Cardiac muscle cell (in vitro differentiated cells and primary cell): ENCODE measurements at regions not wholly inside any gene's neighbourhood (a gene's known extent, or its start where the extent isn't known, plus 50 kb on each side); places are given as distances from the start of the nearest gene placed in this dataset.
"Not testable (repeated sequence)": the region's sequence is repeated elsewhere in the genome, so short reads cannot be mapped to it uniquely, and the experiment has no call there.

Experiments used
- DNase-seq, 2 donors: peaks; one replicate each; pipeline versions ENCODE4 v3.0.0 to v3.0.0-alpha.2; 2010 to 2017; ENCODE audit warnings: low read depth in 1 of 2, low spot score in 1 of 2
- H3K27ac ChIP-seq: fragments of 200-600 bp; sonication (generic); 2 replicates; pipeline ENCODE4 v1.5.1; 2016
- H3K27me3 ChIP-seq: fragments of 200-600 bp; sonication (generic); 2 replicates; pipeline ENCODE4 v1.6.0; 2016; ENCODE audit warnings: control low read depth
- H3K36me3 ChIP-seq: fragments of 200-600 bp; sonication (generic); 2 replicates; pipeline ENCODE4 v1.5.1; 2016; ENCODE audit warnings: control low read depth
- H3K4me1 ChIP-seq: fragments of 200-600 bp; sonication (generic); 2 replicates; pipeline ENCODE4 v1.8.1; 2017; ENCODE audit warnings: low read depth, mild to moderate bottlenecking, mixed run types
- H3K4me3 ChIP-seq: fragments of 200-600 bp; sonication (generic); 2 replicates; pipeline ENCODE4 v1.5.1; 2016; ENCODE audit warnings: mild to moderate bottlenecking
- H3K9me3 ChIP-seq: fragments of 200-600 bp; sonication (generic); 2 replicates; pipeline ENCODE4 v1.5.1; 2017; ENCODE audit warnings: low read depth, mild to moderate bottlenecking, control low read depth
- CTCF ChIP-seq: IDR thresholded peaks from 2 replicates; pipeline ENCODE4 v1.5.1; 2012; ENCODE audit warnings: low read depth, mild to moderate bottlenecking, low read length

- DNase-seq, result no peak
- H3K36me3 ChIP-seq, result no peaks in the 10 kb centered on the region
These were observed 553.3 kb upstream of the USP24 start for GRCh38 chr1:55768327-55768952.

DNA sequence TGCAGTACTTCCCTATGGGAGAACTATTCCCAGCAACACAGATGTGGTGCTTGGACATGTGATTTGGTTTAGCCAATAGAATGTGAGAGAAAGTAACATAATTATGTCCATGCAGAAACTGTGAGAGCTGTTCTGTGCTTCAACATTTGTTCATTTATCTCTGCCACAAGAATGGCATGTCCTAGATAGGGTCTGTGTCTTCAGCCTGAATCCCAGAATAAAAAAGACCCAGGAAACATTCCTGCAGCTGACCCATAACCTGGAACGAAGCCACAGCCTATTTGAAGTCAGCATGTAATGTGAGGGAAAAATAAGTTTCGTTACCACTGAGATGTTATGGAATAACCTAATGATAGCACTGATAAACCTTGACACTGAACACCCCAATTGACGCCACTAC is 552.0 kb upstream of the USP24 start:
- Histone ChIP-seq H3K9me3 (no peaks in the 10 kb centered on the region), H3K27ac (no peak overlapping the region), H3K4me3 (no peak overlapping the region), H3K27me3 (no peaks in the 10 kb centered on the region), H3K36me3 (no peaks in the 10 kb centered on the region), H3K4me1 (no peaks in the 10 kb centered on the region)
- DNase-seq, result no peak
- TF ChIP-seq CTCF, result no peak

More at GRCh38 chr1:55768327-55768952, 553.3 kb upstream of the USP24 start:
- no peak for TF ChIP-seq CTCF
- Histone ChIP-seq H3K27ac (no peak overlapping the region), H3K9me3 (peaks cover 2% of the 10 kb centered on the region), H3K4me1 (no peaks in the 10 kb centered on the region), H3K4me3 (no peak overlapping the region), H3K27me3 (no peaks in the 10 kb centered on the region)

DNA sequence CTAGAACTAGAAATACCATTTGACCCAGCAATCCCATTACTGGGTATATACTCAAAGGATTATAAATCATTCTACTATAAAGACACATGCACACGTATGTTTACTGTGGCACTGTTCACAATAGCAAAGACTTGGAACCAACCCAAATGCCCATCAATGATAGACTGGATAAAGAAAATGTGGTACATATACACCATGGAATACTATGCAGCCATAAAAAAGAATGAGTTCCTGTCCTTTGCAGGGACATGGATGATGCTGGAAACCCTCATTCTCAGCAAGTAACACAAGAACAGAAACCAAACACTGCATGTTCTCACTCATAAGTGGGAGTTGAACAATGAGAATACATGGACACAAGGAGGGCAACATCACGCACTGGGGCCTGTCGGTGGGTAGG is 550.3 kb upstream of the USP24 start:
- DNase-seq, H3K27me3 ChIP-seq, H3K36me3 ChIP-seq, H3K27ac ChIP-seq, H3K4me3 ChIP-seq, H3K9me3 ChIP-seq, H3K4me1 ChIP-seq: not testable (repeated sequence)

DNA sequence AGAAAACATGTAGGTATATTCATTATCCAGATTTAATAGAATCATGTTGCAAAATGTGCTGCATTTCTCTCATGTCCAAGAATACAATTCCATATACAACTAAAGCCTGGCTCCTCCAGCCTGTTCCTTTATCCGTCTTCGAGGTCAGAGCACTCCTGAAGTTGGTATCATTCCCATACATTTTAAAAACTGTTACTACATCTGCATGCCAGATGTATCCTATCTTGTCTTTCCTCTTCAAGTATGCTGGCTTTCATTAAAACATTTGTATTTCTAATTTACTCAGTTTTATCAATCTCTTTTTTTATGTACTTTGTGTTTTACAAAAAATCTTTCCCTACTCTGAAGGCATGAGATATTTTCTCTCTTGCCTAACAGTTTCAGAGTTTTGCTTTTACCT is 536.6 kb upstream of the USP24 start:
- Histone ChIP-seq H3K27me3 (no peaks in the 10 kb centered on the region), H3K27ac (no peak overlapping the region), H3K36me3 (no peaks in the 10 kb centered on the region), H3K4me1 (peaks cover 4% of the 10 kb centered on the region), H3K4me3 (no peak overlapping the region), H3K9me3 (no peaks in the 10 kb centered on the region)
- no peak for DNase-seq
- TF ChIP-seq CTCF, result no peak

DNA sequence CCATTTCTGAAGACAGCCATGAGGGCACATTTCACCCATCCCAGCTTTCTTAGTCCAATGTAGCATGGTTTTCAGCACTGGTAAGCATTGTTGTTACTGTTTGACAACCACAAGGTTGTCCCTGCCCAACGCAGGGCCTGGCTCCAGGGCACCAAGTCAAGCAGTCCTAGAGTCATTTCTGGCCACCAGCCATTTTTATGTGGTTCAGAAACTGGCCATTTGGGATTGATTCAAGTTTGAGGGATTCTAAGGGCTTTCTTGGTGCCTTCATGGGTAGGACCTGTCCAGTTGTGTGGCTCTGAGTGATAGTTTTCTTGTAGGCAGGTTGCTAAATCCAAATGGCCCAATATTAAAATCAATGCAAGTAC is 535.4 kb upstream of the USP24 start:
- DNase-seq, result no peak
- Histone ChIP-seq H3K36me3 (no peaks in the 10 kb centered on the region), H3K4me3 (no peak overlapping the region), H3K4me1 (peaks cover 4% of the 10 kb centered on the region), H3K27me3 (no peaks in the 10 kb centered on the region), H3K9me3 (no peaks in the 10 kb centered on the region), H3K27ac (no peak overlapping the region)
- no peak for TF ChIP-seq CTCF

- no peak overlapping the region for H3K4me3 ChIP-seq
- TF ChIP-seq CTCF, result no peak
- H3K4me1 ChIP-seq, result peaks cover 4% of the 10 kb centered on the region
- no peaks in the 10 kb centered on the region for H3K27me3 ChIP-seq
- no peak overlapping the region for H3K27ac ChIP-seq
- no peaks in the 10 kb centered on the region for H3K9me3 ChIP-seq
- H3K36me3 ChIP-seq, result no peaks in the 10 kb centered on the region
- DNase-seq, result peak in 1 of 2 donors; percentile 36
These were observed 534.9 kb upstream of the USP24 start for GRCh38 chr1:55749975-55750627.
